ENCODE measurements at regions not wholly inside any gene's neighbourhood (a gene's known extent, or its start where the extent isn't known, plus 50 kb on each side); places are given as distances from the start of the nearest gene placed in this dataset.

- DNase-seq (ENCODE audit: low spot score) (no peak), FAIRE-seq (peak; percentile 53)
Measured at GRCh38 chr7:41312235-41312634, 390.7 kb downstream of the INHBA start.

GRCh38 chr7:41311301-41311700 is 391.6 kb downstream of the INHBA start:
- FAIRE-seq, result no peak
- DNase-seq (ENCODE audit: low spot score), result no peak

GRCh38 chr7:41306486-41306885 is 396.4 kb downstream of the INHBA start:
- DNase-seq (ENCODE audit: low spot score), result no peak

GRCh38 chr7:41305001-41305400 is 397.9 kb downstream of the INHBA start:
- FAIRE-seq (no peak), DNase-seq (ENCODE audit: low spot score) (no peak)

More at GRCh38 chr7:41306486-41306885, 396.4 kb downstream of the INHBA start:
- FAIRE-seq, result no peak

- FAIRE-seq (no peak), DNase-seq (ENCODE audit: low spot score) (no peak)
Measured at GRCh38 chr7:41303709-41304108, 399.2 kb downstream of the INHBA start.

- DNase-seq (ENCODE audit: low spot score) (no peak), FAIRE-seq (no peak)
Measured at GRCh38 chr7:41298409-41298808, 404.5 kb downstream of the INHBA start.

- FAIRE-seq (no peak), DNase-seq (ENCODE audit: low spot score) (no peak)
Measured at GRCh38 chr7:41297166-41297565, 405.7 kb downstream of the INHBA start.

GRCh38 chr7:41295455-41295815 is 407.5 kb downstream of the INHBA start:
- no peak for FAIRE-seq
- DNase-seq (ENCODE audit: low spot score), result no peak

- no peak for FAIRE-seq
- DNase-seq (ENCODE audit: low spot score), result no peak
Measured at GRCh38 chr7:41294556-41295454, 408.1 kb downstream of the INHBA start.

- DNase-seq (ENCODE audit: low spot score) (no peak), FAIRE-seq (no peak)
Measured at GRCh38 chr7:41292487-41292886, 410.4 kb downstream of the INHBA start.

- FAIRE-seq (no peak), DNase-seq (ENCODE audit: low spot score) (no peak)
Measured at GRCh38 chr7:41287559-41288335, 415.1 kb downstream of the INHBA start.

GRCh38 chr7:41280491-41280890 is 422.4 kb downstream of the INHBA start:
- FAIRE-seq, result no peak

GRCh38 chr7:41277561-41277960 is 425.3 kb downstream of the INHBA start:
- no peak for DNase-seq (ENCODE audit: low spot score)
- no peak for FAIRE-seq

More at GRCh38 chr7:41280491-41280890, 422.4 kb downstream of the INHBA start:
- DNase-seq (ENCODE audit: low spot score), result no peak

GRCh38 chr7:41275255-41275654 is 427.6 kb downstream of the INHBA start:
- no peak for FAIRE-seq
- DNase-seq (ENCODE audit: low spot score), result no peak

- DNase-seq (ENCODE audit: low spot score) (no peak), FAIRE-seq (peak; percentile 66)
Measured at GRCh38 chr7:41274179-41274578, 428.7 kb downstream of the INHBA start.

GRCh38 chr7:41272664-41273063 is 430.2 kb downstream of the INHBA start:
- FAIRE-seq (no peak), DNase-seq (ENCODE audit: low spot score) (no peak)

- FAIRE-seq (peak; percentile 87), DNase-seq (ENCODE audit: low spot score) (no peak)
Measured at GRCh38 chr7:41268878-41269277, 434.0 kb downstream of the INHBA start.

GRCh38 chr7:41261080-41261479 is 441.8 kb downstream of the INHBA start:
- DNase-seq (ENCODE audit: low spot score) (no peak), FAIRE-seq (no peak)

GRCh38 chr7:41257660-41258059 is 445.2 kb downstream of the INHBA start:
- FAIRE-seq, result no peak

GRCh38 chr7:41256186-41256945 is 446.5 kb downstream of the INHBA start:
- DNase-seq (ENCODE audit: low spot score) (no peak), FAIRE-seq (peak; percentile 40)

More at GRCh38 chr7:41257660-41258059, 445.2 kb downstream of the INHBA start:
- DNase-seq (ENCODE audit: low spot score), result no peak

- DNase-seq (ENCODE audit: low spot score) (no peak), FAIRE-seq (no peak)
Measured at GRCh38 chr7:41255716-41256115, 447.2 kb downstream of the INHBA start.

GRCh38 chr7:41255113-41255512 is 447.8 kb downstream of the INHBA start:
- DNase-seq (ENCODE audit: low spot score) (no peak), FAIRE-seq (no peak)
